HG02763 (cell line): ENCODE measurements at regions not wholly inside any gene's neighbourhood (a gene's known extent, or its start where the extent isn't known, plus 50 kb on each side); places are given as distances from the start of the nearest gene placed in this dataset.
"Not testable (repeated sequence)": the region's sequence is repeated elsewhere in the genome, so short reads cannot be mapped to it uniquely, and the experiment has no call there.

Experiments used
- ATAC-seq: cut with Tn5 transposase; IDR thresholded peaks from one replicate; pipeline ENCODE4 v1.9.1; 2021; ENCODE audit warnings: mild to moderate bottlenecking, moderate library complexity; ENCODE audit not compliant: unreplicated experiment

DNA sequence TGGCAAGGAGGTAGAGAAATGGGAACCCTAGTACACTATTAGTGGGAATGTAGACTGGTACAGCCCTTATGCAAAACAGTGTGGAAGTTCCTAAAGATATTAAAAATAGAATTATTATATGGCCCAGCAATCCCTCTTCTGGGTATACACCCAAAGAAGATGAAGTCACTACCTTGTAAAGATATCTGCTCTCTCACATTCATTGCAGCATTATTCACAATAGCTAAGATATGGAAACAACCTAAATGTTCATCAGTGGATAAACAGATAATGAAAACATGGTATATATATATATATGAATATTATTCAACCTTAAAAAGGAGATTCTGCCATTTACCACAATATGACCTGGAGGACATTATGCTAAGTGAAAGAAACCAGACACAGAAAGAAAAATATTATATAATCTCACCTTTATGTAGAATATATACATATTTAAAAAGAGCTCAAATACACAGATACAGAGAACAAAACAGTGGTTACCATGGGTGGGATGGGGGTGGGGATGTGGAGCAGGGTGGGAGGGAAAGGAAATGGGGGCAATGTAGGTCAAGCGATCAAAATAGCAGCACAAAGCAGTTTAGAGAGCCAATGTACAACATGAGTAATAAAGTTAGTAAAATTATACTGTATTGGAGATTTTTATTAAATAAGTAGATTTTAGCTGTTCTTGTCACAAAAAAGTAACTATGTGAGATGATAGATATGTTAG, 138.6 kb downstream of the SPRY1 start:
- ATAC-seq = no peak

DNA sequence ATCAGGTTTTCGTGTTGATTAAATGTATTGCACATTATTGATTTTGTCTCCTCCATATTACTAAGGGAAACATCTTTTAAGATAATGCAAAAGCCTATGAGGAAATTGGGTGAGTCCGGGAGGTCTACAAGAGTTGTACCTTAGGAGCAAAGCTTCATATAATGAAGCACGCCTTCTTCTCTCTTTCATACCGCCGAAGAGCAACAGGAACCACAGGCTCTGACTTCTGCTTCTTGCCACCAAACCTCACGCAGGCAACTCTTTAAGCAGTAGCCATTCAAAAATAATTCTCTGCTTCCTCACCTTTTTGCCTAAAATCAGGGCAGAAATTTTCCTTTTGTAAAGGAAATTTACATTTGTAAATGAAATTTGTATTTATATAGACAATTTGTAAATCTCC, 139.6 kb downstream of the SPRY1 start:
- ATAC-seq = no peak

DNA sequence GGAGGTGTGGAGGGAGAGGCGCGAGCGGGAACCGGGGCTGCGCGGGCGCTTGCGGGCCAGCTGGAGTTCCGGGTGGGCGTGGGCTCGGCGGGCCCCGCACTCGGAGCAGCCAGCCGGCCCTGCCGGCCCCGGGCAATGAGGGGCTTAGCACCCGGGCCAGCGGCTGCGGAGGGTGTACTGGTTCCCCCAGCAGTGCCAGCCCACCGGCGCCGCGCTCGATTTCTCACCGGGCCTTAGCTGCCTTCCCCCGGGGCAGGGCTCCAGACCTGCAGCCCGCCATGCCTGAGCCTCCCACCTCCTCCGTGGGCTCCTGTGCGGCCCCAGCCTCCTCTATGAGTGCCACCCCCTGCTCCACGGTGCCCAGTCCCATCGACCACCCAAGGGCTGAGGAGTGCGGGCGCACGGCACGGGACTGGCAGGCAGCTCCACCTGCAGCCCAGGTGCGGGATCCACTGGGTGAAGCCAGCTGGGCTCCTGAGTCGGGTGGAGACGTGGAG, 141.4 kb downstream of the SPRY1 start:
- not testable (repeated sequence) for ATAC-seq

DNA sequence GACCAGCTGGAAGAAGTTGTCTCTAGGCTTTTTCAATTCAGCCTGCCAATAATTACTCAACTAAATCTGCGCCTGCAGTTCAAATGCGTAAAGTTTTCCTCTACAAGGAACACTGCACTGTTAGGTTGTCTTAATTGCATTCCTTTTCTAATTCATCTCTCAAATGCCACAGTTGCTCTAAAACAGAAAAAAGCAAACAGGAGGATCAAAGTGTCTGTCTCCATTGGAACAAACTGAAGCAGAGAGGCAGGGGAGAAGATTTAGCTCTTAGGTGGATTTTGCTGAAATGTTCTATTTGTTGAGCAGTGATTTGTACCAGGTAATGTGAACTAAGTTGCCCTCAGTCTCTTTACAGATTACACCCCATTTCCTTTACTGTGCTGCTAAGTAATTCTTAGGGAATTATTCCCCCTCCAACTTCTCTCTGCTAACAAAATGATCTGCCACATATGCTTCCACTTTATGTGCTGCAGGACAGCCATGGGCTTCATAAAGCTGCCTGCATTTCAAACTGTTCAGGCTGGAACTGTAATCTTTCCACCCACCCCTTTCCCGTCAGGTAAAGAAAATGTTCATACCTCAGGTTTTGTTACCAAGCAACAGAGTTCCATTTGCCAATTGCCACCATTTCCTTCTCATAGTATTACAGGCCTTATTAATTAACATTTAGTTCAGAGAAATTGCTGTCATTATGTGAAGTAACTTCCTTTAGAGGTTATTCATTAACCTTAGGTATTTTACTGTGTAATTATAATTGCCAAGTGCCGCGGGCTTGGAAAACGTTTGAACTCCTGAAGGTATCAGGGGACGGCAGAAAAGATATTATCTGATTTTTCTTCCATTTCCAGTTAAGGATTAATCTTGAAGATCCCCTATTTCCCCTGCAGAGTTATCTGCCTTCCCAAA, 149.3 kb downstream of the SPRY1 start:
- no peak for ATAC-seq

DNA sequence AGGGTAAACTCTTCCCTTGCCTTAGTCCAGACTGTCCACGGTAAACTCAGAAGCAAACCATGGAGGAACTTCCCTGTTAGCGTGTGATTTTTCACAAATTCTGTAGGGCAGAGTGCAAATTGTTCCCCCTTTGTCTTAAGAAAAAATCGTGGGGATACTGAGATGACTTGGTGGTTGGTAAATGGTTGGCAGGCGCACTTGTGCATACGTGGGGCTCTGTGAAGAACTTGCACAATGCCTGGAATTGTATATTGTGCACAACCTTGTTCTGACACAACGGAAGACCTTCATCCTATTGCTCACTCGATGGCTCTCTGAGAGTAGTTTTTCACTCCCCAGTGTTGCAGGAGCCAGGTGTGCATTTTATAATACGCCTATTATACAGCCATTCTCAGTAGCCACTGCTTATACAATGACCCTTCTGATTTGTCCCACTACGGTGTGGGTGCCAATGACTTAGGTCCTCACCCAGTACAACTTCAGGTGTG, 150.0 kb downstream of the SPRY1 start:
- no peak for ATAC-seq

DNA sequence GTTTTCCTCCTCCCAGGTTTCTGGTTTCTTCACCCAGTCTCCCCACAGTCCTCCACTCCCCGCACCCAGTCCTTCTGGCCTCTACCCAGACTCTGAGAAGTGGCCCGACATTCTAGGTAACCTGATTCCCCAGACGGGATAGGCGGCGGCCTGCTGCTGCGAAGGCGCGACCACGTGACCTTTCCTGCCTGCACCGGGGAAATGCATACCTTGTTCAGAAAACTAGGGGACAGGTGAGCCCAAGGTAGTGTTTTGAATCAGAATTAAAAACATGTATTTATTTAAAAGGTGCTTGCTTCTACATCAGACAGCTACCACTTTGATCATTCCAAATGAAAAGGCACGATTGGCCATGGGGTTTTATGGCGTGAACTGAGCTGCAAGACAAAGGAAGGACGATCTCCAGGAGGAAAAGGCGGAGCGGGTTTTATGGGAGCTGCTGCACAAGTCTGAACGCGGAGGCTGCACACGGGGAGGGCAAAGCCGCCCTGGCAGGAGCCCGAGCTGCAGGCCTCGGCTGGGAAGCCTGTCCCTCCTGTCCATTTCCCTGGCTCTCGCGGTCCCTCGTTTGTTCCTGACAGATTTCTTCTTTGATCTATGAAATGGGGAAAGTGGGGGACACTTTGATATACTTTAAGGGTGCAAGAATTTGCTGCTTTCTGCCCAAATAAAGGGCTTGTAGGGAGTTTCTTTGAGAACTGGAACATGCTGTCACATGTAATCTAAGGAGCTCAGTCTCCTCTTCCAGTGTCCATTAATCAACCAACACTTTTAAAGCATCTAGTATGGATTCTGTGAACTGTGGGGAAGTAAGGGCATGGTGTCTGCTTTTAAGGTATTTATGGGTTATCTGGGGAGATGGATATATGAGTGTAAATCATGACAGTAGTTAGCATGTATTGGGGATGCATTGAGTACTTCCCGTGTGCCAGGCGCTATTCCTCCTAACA, 150.9 kb downstream of the SPRY1 start:
- ATAC-seq = no peak

DNA sequence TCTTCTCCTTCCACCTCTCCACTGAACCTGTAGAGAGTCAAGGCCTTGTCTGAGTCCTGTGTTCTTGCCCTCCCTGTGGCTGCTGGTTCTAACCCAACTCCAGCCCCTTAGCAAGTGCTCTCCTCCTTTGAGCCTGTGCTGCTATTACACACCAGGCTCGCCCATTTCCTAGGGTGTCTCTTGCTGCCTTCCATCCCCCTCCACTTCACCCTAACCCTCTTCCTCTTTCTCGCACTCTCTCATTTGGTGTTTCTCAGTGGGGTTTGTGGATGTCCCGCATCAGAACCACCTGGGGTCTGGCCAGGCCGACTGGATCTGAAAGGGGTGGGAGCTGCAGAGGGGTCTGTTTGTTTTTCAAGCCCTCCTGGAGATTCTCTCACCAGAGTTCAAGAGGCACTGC, 156.7 kb downstream of the SPRY1 start:
- no peak for ATAC-seq

DNA sequence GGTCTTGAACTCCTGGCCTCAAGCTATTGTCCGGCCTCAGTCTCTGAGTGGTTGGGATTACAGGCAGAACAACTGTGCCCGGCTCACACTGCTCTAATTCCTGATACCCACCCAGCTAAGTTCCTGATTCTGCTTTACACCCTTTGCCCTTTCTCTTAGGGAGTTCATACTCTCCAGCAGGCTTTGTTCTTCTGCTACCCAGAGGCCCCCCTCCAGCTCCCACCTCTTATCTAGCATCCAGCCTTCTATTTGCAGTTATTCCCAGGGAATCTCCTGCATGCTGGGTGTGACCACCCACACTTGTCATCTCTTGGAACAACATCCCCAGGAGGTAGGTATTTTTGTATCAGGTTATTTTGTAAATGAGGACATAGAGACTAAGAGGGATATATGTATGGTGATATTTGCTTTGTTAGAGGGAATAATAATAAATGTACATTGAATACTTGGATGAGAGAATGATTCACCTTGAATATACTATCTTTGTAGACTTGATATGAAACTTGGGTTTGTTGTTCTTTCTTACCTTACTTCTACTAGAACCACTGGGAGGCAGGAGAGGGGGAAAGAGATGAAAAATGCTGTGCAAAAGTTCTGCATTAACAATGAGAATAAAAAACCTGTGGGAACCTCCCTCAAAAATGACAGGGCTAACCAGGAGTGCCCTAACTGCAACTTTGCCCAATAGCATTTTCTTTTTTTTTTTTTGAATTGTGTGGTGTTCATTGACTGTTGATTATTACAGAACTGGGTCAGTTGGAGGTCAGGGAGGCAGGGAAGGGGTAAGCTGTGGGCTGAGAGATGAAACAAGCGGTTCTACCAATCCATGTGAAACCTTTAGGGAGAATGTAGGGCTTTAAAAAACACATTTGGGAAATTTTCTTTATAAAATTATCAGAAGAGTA, 157.4 kb downstream of the SPRY1 start:
- no peak for ATAC-seq

DNA sequence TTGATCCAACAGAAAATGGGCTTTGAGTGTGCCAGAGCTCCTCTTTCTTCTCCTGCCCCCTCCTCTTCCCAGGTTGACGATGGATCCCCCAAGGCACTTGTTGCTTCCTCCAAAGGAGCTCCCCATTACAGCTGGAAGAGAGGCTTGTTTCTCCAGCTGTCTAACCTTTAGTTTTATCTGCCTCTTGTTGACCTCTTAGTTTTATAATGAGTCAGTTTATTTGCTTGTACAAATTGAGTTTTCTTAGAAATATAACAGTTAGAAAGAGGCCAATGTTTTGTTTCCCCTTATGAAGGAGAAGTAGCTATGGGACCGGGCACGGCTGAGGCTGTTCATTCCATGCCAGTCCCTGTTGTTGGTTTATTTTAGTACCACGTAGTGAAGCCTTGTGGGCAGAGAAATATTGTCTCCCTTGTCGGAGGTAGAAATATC, 158.2 kb downstream of the SPRY1 start:
- no peak for ATAC-seq

DNA sequence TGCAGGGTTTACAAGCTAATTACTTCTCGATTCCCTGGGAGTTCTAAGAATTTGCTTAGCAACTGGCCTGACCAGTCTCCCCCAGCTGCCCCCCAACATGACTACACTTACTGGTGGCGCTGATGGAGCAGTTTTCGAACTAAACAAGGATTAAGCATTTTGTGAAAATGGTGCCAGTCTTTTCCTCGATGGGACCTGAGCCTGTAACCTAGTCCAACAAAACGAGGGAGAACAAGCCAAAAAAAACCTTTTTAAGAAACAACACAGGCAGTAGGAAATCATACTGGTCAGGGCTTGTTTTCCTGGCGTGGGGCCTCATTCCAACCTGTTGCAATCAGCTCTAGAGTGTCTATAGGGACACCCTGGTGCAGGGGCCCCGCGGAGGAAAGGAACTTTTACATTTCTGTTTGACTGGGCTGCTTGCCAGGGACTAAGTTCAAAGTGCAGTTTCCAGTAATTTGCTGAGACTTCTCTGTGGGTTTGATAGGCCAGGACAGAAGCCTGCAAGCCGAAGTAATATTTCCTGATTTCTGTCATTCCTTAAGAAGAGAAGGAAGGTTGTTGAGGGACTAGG, 158.7 kb downstream of the SPRY1 start:
- ATAC-seq = no peak

DNA sequence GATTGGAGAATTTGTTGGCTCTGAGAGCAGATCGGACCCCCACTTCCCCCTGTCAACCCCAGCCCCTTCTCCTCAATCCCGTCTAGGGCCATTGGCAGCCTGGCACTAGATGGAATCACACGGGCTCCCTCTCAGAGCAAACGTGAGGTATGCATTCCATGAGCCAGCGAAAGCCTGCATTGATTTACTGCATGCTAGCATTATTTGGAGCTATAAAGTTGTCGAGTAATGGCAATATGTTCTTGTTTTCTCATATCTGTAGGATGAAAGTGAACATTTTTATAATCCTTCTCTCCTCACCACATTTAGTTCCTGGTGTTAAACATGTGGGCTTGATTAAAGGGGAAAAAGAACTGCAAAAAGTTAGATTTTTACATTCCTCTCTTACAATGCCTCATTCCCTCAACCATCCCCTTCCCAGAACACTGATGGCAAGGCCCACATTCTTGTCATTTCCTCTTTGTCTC, 159.2 kb downstream of the SPRY1 start:
- no peak for ATAC-seq

DNA sequence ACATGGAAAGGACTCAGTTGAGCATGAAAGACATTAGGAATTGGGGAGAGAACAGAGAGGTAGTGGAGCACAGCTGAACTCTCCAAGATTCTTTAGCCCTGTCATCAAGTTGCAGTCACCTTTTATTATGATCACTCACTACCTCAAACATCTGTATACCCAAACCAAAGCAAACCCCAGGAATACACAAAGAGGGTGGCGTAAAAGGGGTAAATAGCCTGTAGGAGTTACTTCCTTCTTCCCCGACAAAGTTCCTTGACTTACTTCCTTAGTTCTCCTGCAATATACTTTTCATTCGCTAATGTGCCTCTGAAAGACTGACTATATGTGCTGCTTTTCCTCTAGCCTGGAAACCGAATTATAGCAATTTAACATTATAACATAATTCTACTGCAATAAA, 159.9 kb downstream of the SPRY1 start:
- ATAC-seq = no peak

DNA sequence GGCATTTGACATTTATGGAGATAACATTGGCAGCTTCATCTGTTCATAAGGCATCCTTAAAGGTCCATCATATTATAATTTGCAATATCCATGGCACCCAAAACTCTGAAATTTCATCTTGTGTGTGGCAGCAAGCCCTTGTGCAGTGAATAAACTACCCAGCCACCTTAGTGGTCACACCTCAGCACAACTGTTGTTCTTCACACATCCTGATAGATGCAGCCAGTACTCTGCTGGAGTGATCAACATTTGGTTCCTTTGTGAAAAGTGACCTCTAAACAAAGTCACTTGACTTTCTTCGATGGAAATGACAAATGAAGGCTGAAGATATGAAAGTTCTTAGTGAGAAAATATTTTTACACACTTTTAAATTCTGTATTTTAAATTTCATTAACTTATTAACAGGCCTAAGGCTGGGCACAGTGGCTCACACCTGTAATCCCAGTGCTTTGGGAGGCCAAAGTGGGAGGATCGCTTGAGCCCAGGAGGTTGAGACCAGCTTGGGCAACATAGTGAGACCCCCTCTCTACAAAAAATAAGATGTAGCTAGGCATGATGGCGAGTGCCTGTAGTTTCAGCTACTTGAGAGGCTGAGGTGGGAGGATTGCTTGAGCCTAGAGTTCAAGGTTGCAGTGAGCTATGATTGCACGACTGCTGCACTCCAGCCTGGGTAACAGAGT, 161.4 kb downstream of the SPRY1 start:
- no peak for ATAC-seq

DNA sequence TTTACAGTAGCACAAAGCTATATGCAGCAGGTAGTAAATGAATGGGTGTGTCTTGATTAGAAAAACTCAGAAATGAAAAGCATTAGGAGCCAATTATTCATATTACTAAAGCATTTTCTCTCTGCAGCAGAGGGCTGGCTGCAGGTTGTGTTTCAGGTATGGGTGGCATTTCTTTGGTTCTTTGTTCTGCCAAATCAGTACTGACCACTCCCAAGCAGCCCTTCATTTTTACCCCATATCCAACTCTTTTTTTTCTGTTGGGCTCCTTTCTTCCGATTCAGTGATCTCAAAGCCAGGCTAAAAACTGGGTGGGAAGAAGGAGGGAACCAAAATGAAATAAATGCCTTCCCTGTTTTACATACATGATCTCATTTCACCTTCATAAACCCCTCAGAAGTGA, 162.3 kb downstream of the SPRY1 start:
- ATAC-seq = no peak

DNA sequence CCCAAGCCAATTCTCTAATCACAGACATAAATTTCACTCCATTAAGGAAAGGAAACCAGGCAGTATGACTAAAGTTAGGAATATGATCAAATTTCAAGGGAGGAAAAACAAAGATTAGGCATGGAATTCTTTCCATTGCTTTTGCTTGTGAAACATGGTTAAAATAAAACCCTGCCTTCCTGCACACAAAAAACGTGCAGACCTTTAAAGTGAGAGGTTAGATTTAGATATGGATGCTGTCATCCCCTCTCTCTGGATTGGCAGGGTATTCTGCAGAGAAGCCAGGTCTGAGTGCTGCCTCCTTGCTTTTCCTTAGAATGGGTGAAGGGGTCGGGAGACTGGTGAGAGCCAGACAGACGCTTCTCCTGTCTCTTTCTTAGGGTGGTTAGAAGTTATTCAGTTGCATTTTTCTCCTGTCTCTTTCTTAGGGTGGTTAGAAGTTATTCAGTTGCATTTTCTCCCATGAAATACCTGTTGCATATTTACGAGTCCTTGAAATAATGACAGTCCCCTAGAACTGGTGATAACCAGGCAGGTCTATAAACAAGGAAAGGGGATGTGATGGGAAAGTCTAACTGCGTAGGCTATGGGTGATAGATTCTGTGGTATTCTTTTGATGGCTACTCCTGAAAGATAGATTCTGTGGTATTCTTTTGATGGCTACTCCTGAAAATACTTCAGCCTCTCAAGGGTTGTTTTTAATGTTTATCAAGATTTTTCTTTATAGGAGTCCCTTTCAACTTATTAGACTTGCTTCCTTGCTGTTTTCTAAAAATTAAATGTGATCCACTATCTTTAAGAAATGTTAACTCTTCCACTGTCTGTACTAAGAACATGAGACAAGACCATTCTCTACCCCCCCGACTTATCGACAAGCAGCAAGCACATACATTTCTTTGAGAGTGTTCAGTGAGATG, 163.6 kb downstream of the SPRY1 start:
- ATAC-seq = no peak

DNA sequence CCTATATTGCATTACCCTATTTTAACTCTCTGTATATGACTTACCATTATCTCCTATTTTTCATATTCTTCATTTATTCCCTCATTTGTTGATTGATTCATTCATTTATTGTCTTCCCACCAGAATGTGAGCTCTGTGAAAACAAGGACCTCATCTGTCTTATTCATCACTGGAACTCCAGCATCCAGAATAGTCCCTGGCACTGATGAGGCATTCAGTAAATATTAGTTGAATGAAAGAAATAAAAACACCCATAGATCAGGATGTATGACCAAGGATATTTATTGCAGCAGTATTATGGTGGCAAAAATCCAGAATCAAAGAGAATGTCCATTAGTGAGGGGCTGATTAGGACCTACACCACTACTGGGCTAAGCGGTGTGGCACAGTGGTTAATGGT, 164.9 kb downstream of the SPRY1 start:
- no peak for ATAC-seq

DNA sequence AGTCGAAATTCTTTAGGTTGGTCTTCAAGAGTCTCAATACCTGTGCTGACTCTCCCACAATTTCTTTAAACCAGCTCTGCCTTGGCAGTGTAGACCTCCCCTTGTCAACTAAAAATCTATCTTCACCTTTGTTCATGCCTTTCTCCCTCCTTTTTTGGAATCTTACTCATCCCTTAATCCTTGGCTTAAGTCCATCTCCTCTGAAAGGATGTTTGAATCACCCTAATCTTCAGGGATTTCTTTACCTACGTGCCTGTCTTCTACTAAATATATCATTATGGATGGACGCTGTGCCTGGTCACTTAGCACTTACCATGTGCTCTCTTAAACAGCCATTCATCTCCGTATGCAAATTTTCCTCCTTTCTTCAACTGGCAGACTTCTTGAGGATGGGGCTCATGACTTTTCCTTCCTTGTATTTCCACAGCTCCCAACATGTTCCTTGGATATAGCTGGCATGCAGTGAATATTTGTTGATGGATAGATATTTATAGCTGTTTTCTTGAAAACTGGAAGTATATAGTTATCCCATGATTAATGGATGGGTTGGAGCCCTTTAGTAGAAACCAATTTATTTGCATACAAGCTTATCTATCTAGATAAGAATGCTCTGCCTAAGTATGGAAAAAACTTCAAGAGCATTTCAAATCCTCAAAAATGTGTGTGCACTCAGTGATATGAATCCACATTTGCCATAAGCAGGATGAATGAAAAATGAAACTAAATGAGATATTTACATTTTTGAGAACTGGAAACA, 166.6 kb downstream of the SPRY1 start:
- ATAC-seq = no peak
